Tibial nerve (tissue), 4 donors: ENCODE measurements at regions not wholly inside any gene's neighbourhood (a gene's known extent, or its start where the extent isn't known, plus 50 kb on each side); places are given as distances from the start of the nearest gene placed in this dataset.

ENCODE experiments used
- DNase-seq, 2 donors: peaks; one replicate each; pipeline ENCODE4 v3.0.0-alpha.2; 2019; ENCODE audit warnings: low spot score in 2 of 2
- H3K27ac ChIP-seq, 4 donors: fragments of 200-600 bp; sonication (generic) in 3 of 4; one replicate each; pipeline ENCODE4 v1.5.1; 2017 to 2019; ENCODE audit warnings: mild to moderate bottlenecking in 1 of 4
- H3K27me3 ChIP-seq, 2 donors: fragments of 200-600 bp; sonication (generic) in 1 of 2; one replicate each; pipeline versions ENCODE4 v1.5.1 to v1.6.0; 2017 to 2019
- H3K36me3 ChIP-seq, 3 donors: fragments of 200-600 bp; sonication (generic); one replicate each; pipeline ENCODE4 v1.5.1; 2018 to 2019
- H3K4me1 ChIP-seq, 4 donors: fragments of 200-600 bp; sonication (generic) in 3 of 4; one replicate each; pipeline ENCODE4 v1.5.1; 2017 to 2019
- H3K4me3 ChIP-seq, 4 donors: fragments of 200-600 bp; sonication (generic) in 3 of 4; one replicate each; pipeline ENCODE4 v1.5.1; 2017 to 2019; ENCODE audit warnings: mild to moderate bottlenecking in 1 of 4, moderate library complexity in 1 of 4
- H3K9me3 ChIP-seq, 4 donors: fragments of 200-600 bp; sonication (generic) in 3 of 4; one replicate each; pipeline ENCODE4 v1.5.1; 2017 to 2019
- EP300 ChIP-seq, 2 donors: sonication (generic); formaldehyde crosslinking; IDR thresholded peaks; one replicate each; pipeline ENCODE4 v1.6.1; 2017; ENCODE audit warnings: antibody characterized with exemption in 2 of 2, mild to moderate bottlenecking in 1 of 2
- POLR2A ChIP-seq, 2 donors: fragments of 450-650 bp; IDR thresholded peaks; one replicate each; pipeline ENCODE4 v1.6.1; 2017; ENCODE audit warnings: antibody characterized with exemption in 2 of 2, mild to moderate bottlenecking in 2 of 2, moderate library complexity in 2 of 2
- WGBS, 2 donors: methylation state at CpG; one replicate each; pipeline ENCODE4 v1.1.5; 2018; 5-methylcytosine and 5-hydroxymethylcytosine counted together
- TF ChIP-seq, protein P1 (sequence below), 5 experiments: fragments of 200-600 bp in 3 of 5; fragments of 450-650 bp in 2 of 5; sonication (generic) in 3 of 5; IDR thresholded peaks; one replicate each; pipeline ENCODE4 v1.5.1; 2016 to 2019; ENCODE audit warnings: antibody characterized with exemption in 5 of 5, mild to moderate bottlenecking in 3 of 5, moderate library complexity in 2 of 5

DNA sequence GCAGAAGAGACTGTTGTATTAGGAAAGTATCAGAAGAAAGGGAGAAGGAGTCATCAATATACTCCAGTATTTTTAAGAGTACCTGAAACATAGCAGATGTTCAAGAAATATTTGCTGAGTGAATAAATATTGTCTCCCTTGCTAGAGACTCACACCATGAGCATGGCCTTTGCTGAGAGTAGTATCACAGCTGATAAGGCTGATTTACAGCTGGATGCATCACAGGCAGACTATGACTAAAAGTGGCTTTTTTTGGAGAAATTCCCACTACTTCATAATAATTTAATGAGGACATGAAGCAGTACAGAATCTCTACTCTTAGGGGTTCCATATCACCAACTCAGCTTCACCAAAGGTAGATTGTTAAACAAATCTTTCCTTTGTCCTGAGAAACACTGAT lies 373.3 kb downstream of the RBM43 start:
- no peak for TF ChIP-seq EP300 (IDR thresholded peaks at IDR 0.05)
- no peak for TF ChIP-seq POLR2A (IDR thresholded peaks at IDR 0.05)
- DNase-seq: no peak
- no peak overlapping the region for H3K4me3 ChIP-seq

GRCh38 chr2:150887926-150888325 lies 373.7 kb downstream of the RBM43 start:
- no peaks in the 10 kb centered on the region for H3K36me3 ChIP-seq
- 55 to 74% methylated on average over 3 of the region's 3 CpGs for WGBS, 2 donors
- TF ChIP-seq, protein P1, sequence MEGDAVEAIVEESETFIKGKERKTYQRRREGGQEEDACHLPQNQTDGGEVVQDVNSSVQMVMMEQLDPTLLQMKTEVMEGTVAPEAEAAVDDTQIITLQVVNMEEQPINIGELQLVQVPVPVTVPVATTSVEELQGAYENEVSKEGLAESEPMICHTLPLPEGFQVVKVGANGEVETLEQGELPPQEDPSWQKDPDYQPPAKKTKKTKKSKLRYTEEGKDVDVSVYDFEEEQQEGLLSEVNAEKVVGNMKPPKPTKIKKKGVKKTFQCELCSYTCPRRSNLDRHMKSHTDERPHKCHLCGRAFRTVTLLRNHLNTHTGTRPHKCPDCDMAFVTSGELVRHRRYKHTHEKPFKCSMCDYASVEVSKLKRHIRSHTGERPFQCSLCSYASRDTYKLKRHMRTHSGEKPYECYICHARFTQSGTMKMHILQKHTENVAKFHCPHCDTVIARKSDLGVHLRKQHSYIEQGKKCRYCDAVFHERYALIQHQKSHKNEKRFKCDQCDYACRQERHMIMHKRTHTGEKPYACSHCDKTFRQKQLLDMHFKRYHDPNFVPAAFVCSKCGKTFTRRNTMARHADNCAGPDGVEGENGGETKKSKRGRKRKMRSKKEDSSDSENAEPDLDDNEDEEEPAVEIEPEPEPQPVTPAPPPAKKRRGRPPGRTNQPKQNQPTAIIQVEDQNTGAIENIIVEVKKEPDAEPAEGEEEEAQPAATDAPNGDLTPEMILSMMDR (IDR thresholded peaks at IDR 0.05): no peak
- no peak for TF ChIP-seq POLR2A (IDR thresholded peaks at IDR 0.05)
- TF ChIP-seq EP300 (IDR thresholded peaks at IDR 0.05): no peak
- no peaks in the 10 kb centered on the region for H3K27me3 ChIP-seq
- H3K27ac ChIP-seq: no peak overlapping the region
- no peak for DNase-seq
- H3K4me3 ChIP-seq: no peak overlapping the region
- no peaks in the 10 kb centered on the region for H3K4me1 ChIP-seq
- H3K9me3 ChIP-seq: no peaks in the 10 kb centered on the region

More for the DNA sequence above, 373.3 kb downstream of the RBM43 start:
- Histone ChIP-seq H3K36me3 (no peaks in the 10 kb centered on the region), H3K27me3 (no peaks in the 10 kb centered on the region), H3K9me3 (no peaks in the 10 kb centered on the region), H3K4me1 (no peaks in the 10 kb centered on the region), H3K27ac (no peak overlapping the region)

GRCh38 chr2:150885774-150886386 lies 375.8 kb downstream of the RBM43 start:
- Histone ChIP-seq H3K4me3 (no peak overlapping the region), H3K4me1 (no peaks in the 10 kb centered on the region), H3K36me3 (no peaks in the 10 kb centered on the region), H3K27ac (no peak overlapping the region), H3K27me3 (no peaks in the 10 kb centered on the region), H3K9me3 (peaks cover 0 to 4% (median 0%) of the 10 kb centered on the region in 4 donors)
- DNase-seq: no peak
- TF ChIP-seq EP300 (IDR thresholded peaks at IDR 0.05) (no peak), POLR2A (IDR thresholded peaks at IDR 0.05) (no peak)
- TF ChIP-seq, protein P1 (IDR thresholded peaks at IDR 0.05): no peak
- 64 to 76% methylated on average over 3 of the region's 3 CpGs for WGBS, 2 donors

- TF ChIP-seq POLR2A (IDR thresholded peaks at IDR 0.05) (no peak), EP300 (IDR thresholded peaks at IDR 0.05) (no peak)
- TF ChIP-seq, protein P1 (IDR thresholded peaks at IDR 0.05): no peak
These were observed 376.4 kb downstream of the RBM43 start for GRCh38 chr2:150885236-150885635.

DNA sequence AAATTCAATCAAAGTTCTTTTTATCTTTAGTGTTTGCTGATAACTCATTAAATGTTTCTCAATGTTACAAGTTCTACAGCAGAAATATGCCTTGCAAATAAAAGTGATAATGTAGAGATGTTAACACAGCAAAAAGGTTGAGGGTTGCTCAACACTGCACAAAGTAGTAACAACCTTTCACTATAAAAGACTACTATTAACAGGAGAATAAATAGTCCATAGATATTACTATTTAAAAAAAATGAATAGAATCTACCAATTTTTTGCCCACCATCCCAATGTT lies 378.1 kb downstream of the RBM43 start:
- no peak for DNase-seq
- TF ChIP-seq, protein P1 (IDR thresholded peaks at IDR 0.05): no peak
- TF ChIP-seq EP300 (IDR thresholded peaks at IDR 0.05) (no peak), POLR2A (IDR thresholded peaks at IDR 0.05) (no peak)
- H3K36me3 ChIP-seq: no peaks in the 10 kb centered on the region
- H3K4me1 ChIP-seq: no peaks in the 10 kb centered on the region
- H3K27ac ChIP-seq: no peak overlapping the region
- peaks cover 0 to 4% (median 0%) of the 10 kb centered on the region in 4 donors for H3K9me3 ChIP-seq
- no peaks in the 10 kb centered on the region for H3K27me3 ChIP-seq
- H3K4me3 ChIP-seq: no peak overlapping the region

More at GRCh38 chr2:150885236-150885635, 376.4 kb downstream of the RBM43 start:
- 100% methylated on average over 1 of the region's 1 CpG for WGBS, 2 donors
- Histone ChIP-seq H3K27ac (no peak overlapping the region), H3K36me3 (no peaks in the 10 kb centered on the region), H3K4me1 (no peaks in the 10 kb centered on the region), H3K4me3 (no peak overlapping the region), H3K9me3 (peaks cover 0 to 4% (median 0%) of the 10 kb centered on the region in 4 donors), H3K27me3 (no peaks in the 10 kb centered on the region)
- no peak for DNase-seq
